Posterior vena cava (tissue), 2 donors: ENCODE measurements at regions not wholly inside any gene's neighbourhood (a gene's known extent, or its start where the extent isn't known, plus 50 kb on each side); places are given as distances from the start of the nearest gene placed in this dataset.

Source experiments
- DNase-seq: peaks from one replicate; pipeline ENCODE4 v3.0.0-alpha.2; 2020; ENCODE audit warnings: low spot score
- intact Hi-C, 2 donors: fragments of 100-400 bp; cut with DNase I; formaldehyde crosslinking; loops; one replicate each; pipeline versions ENCODE4 v1.14.1 to v1.14.2; 2022 to 2023
- donor health status: DM: yes; HTN: yes; CAD: no.
- donor health status: DM: yes; HTN: yes; CAD: no.

DNA sequence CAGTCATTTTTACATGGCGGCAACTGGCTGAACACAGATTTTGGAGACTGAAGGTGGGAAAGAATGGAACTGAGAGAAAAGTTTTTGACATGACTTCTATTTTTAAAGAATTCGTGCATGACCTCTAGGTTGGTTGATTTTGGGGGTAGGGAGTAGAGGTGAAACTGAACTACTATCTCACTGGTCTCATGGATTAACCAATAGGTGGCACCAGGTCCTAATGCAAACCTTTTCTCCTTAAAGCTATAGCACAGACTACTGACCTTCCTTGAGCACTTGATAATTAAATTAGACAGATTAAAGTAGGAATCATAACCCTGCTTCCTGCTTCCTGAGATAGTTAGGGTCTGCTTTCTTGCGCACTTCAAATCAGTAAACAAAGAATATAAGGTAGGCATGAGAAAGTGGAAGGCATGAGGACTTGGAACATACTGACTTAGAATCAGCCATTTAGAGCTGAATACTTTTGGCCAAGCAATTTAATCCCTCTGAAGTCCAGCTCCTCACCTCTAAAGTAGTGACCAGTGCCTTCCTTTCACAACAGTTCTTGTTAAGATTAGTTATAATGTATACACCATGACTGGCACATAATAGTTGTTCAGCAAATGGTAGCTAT is 206.0 kb downstream of the CENPF start:
- intact Hi-C loops: no loop called here

DNA sequence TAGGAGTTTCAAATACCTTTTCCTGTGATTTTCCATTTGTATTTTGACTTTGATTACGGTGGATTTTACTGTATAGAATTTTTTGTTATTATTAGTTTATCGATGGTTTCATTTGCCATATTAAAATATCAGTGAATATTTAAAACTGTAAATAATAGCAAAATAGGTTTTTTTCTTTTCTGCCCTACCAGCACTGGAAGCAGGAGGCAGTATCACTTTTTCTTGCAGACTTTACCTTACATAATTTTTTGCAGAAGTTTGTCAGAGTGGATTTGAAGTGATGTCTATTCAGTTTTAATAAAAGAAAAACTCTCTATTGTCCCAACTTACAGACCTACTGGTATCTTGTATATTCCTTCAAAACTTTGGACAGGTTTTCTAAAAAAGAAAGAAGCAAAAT is 213.6 kb downstream of the CENPF start:
- intact Hi-C loops: no loop called here
- no peak for DNase-seq

More for the DNA sequence above, 206.0 kb downstream of the CENPF start:
- no peak for DNase-seq

DNA sequence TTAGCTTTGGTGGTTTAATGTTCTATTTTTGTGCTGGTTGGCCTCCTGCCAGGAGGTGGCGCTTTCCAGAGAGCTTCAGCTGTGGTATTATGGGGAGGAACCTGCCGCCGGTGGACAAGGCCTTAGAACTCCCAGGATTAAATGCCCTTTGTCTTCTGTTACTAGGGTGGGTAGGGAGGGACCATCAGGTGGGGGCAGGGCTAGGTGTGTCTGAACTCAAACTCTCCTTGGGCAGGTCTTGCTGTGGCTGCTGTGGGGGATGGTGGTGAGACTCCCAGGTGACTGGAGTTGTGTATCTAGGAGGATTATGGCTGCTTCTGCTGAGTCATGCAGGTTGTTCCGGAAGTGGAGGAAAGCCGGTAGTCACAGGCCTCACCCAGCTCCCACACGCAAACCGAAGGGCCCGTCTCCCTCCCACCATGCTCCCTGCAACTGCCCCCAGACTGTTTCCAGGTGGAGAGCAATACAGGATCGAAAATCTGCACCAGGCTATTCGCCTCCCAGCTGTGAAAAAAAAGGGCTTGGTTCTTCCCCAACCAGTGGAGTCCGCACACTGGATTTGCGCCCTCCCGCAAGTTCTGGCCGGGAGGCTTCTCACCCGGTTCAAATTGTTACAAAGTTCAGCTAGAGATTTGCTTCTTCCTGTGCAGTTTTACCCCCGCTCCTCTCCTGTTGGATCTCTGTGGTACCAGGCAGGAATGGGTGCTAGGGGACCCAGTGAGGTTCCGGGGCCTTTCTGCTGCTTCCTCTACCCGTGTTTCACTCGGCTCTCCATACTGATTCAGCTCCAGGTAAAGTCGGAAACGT is 220.5 kb downstream of the CENPF start:
- DNase-seq: no peak
- intact Hi-C loops: no loop called here

DNA sequence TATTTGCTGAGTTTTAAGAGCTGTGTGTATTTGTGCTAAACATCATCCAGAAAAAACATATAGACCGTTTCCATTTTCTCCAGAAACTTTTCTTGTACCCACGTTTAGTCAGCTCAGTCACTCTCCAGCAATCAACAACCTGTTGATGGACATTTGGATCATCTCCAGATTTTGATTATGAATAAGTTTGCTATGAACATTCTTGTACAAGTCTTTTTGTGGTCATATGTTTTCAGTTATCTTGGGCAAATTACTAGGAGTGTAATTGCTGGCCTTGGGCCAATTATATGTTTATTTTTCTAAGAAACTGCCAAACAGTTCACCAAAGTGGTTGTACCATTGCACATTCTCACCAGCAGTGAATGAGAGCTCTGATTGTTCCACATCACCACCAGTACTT is 221.8 kb downstream of the CENPF start:
- intact Hi-C loops: no loop called here
- DNase-seq: no peak

DNA sequence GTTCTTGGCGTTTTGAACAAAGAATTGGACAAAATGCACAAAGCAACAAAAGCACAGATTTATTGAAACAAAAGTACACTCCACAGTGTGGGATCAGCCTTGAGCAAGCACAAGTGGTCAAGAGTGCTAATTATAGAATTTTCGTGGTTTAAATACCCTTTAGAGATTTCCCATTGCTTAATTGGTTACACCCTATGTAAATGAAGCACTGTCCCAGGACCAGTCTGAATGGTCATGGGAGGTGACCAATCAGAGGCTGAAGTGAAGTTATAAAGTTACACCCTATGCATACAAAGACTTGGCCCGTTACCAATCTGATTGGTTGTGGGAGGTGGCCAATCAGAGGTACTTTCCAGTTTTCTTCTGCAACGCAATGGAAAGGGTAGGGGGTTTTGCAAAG is 223.6 kb downstream of the CENPF start:
- intact Hi-C loops: no loop called here
- no peak for DNase-seq

DNA sequence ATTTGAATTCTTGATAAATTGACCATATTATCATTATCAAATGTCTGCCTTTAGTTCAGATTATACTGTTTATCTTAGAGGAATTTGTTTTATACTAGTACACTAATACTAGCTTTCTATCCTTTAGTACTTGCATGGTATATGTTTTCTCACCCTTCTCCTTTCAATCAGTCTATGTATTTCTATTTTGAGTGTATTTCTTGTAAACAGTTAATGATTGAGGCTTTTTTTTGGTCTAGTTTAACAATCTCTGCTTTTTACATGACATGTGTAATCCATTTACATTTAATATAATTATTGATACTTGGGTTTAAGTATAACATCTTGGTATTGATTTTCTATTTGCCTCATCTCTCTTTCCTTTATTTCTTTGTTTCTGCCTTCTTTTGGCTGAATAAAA is 224.9 kb downstream of the CENPF start:
- intact Hi-C loops: no loop called here

DNA sequence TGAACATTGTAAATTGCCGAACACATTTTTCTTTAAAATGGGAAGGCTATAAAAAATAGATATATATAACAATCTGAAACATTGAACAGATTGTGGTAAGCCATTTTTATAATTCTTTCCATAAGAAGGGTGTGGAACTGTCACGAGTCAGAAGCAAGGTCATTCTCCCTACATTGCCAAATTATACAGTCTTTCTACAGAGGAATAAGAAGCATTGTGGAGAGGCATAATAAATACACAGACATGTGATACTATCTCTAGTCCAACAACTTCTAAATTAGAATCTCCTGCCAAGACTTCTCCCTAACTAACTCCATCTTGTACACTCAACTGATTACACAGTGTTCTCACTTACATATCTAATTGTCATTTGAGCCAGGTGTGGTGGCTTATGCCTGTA is 227.9 kb downstream of the CENPF start:
- no peak for DNase-seq
- intact Hi-C loops: no loop called here

More for the DNA sequence above, 224.9 kb downstream of the CENPF start:
- no peak for DNase-seq

DNA sequence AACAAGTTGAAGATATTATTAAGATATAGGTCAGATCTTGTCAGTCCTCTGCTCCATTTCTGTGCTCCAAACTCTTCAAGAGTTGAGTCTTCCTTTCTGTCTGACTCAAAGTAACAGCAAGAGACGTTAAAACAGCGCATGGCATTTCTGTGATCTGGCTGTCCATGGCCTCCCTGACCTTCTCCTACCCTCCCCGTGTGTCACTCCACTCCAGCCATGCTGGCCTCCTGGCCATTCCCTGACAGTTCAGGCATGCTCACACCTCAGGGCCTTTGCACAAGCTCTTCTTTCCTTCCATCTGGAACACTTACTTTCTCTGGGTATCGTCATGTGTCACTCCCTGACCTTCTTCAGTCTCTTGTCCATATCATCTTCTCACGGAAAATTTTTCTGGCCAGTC is 229.0 kb downstream of the CENPF start:
- intact Hi-C loops: no loop called here

DNA sequence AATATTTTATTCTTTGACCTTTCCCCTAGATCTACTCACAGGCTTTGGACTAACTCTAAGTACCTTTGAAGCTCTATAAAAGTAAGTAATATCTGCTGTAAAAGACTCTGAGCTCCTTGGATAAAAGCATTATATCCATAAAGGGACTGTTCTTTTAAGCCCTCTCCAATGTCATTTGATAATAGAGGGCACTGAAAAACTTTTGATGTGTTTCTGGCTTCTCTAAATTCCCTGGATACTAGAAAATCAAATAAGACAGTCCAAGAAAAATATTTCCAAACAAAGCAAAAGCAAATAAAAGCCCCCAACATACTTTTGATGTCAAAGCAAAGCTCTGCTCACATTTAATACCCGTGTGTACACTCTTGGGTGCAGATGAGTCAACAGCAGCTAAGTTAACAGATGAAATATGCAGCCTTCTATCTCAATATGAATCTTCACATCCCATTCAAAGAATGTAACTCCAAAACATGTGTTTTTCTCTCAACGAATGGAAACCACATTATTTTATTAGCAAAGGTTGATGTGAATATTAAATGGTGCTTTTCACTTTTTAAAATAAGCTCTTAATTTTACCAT is 230.3 kb downstream of the CENPF start:
- intact Hi-C loops: no loop called here
- no peak for DNase-seq

More for the DNA sequence above, 229.0 kb downstream of the CENPF start:
- DNase-seq: no peak

DNA sequence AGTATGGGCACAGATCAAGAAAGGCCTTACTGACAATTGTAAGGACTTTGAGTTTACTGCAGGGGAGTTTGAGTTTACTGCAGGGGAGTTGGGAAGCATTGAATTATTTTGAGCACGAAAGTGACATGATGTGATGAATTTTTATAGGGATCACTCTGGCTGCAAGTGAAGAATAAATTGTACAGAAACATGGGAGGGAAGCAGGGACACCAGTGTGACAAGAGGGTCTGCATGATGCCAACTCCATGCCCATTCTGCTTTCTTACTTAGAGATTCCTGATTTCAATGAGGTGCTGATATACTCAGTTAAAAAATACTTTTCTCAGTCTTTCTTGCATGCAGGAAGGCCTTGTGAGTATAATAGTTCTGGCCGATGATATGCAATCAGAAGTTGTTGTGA is 234.4 kb downstream of the CENPF start:
- intact Hi-C loops: no loop called here
- no peak for DNase-seq

DNA sequence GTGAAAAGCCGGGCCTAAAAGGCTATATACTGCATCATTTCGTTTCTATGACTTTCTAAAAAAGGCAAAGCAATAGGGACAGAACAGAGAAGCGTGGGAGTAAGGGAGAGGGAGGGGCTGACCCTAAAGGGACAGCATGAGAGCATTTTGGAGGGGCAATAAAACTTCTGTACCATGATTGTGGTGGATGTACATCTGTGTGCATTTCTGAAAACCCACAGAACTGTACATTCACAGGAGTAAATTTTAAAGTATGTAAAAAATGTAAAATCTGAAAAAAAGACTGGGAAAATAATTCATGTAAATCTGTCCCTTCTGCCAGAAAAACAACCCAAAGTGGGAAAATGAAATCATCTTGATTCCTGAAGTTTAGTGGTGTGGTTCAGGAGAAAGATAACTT is 235.4 kb downstream of the CENPF start:
- intact Hi-C loops: no loop called here

DNA sequence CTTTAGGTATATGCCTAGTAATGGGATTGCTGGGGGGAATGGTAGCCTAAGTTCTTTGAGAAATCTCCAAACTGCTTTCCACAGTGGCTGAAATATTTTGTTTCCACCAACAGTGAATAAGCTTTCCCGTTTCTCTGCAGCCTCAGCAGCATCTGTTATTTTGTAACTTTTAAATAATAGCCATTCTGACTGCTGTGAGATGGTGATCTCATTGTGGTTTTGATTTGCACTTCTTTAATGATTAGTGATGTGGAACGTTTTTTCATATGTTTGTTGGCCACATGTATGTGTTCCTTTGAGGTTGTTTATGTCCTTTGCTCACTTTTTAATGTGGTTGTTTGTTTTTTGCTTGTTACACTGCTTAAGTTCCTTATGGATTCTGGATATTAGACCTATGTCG is 237.4 kb downstream of the CENPF start:
- intact Hi-C loops: no loop called here

More for the DNA sequence above, 235.4 kb downstream of the CENPF start:
- DNase-seq: no peak

DNA sequence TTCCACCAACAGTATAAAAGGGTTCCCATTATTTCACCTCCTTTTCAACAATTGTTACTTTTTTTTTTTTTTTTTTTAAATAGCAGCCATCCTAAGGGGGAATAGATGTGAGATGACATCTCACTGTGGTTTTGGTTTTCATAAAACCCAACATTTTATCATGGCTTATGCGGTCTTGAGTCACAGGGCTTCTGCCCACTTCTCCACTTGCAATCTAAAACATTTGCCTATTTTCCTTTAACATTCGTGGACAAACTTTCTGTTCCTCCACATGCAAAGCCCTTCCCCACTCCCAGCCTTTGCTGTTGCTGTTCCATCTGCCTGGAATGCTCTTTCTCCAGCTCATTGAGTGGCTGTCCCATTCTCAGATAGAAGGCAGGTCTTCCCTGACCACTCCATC is 239.7 kb upstream of the KCNK2 start:
- no peak for DNase-seq
- intact Hi-C loops: no loop called here

More for the DNA sequence above, 237.4 kb downstream of the CENPF start:
- no peak for DNase-seq

DNA sequence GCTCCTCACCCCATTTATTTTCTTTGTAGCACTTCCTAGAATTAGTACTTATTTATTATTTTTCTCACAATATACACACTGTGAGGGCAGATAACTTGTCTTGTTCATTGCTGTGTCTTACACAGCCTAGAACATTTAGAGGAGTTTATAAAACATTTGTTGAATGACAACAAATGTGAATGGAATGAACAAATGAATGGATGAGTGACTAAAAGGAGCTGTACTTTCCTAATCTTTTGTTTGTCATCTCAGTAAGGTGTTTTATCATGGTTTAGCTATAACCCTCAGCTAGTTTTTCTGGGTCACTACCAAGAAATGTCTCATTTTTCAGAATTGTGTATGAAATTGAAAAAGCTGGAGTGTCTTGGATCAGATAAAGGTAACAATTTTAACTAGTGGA is 239.3 kb upstream of the KCNK2 start:
- DNase-seq: no peak
- intact Hi-C loops: no loop called here

DNA sequence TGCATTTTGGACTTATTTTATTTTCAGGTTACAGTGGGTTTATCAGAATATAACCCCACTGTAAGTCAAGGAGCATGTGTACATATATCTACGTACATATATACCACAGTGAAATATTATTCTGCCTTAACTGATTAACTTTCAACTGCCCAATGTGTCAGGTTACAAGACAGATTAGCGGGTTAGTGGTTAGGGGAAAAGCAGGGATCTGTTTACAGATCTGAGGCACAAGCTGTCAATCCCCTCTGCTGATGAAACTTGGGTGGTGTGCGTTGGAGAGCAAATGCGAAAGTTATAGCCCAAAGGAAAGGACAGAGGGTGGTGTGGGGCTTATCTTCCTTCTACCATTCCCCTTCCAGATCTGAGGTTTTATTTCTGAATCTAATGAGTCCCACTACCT is 238.2 kb upstream of the KCNK2 start:
- DNase-seq: no peak
- intact Hi-C loops: no loop called here

DNA sequence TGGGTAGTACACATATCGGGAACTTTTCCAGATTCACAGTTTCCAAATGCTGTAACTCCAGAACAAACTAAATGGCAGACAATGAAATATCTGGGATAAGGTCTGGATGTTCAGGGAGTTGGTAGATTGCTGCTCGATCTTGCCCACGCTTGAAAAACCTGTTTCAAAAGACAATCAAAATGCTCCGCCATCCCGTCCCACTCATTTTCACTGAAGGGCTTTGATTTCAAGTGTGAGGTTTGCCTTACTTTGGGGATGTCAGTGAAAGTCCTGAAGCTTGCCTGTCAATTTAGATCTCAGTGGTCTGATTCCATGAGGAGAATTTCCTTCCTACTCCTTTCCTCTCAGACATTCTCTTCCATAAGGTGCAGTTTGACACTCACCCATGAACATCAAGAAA is 236.3 kb upstream of the KCNK2 start:
- DNase-seq: no peak
- intact Hi-C loops: no loop called here

DNA sequence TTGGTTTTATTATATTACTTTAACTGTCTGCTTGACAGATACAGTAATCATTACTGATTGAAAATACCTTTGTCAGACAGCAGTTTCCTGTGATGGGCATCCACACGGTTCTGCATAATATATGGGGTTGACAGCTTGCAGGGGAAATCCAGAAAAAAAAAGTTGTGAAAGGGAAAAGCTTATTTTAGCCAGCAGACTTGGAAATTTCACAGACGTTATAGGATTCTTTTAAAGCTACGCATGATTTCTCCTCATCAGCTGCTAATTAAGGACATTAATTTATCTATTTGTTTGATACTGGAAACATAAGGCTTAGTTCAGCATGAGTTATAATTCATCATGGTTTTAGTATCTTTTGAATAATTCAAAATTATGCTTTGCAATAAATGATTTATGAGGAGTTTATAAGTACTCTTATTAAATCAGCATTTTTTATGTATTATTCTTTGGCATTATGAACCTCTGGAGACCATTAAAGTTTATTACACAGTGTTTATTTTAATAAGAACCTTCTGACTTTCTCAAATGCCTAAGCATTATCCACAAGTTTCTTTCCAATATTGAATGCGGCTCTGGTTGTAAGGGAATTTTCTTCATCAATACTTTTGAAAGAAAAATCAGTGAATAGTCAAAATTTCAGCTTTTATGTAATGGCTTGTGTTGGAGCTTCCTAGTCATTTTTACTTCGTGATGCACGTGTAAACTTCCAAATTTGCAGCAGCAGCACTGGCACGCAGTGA is 235.3 kb upstream of the KCNK2 start:
- no peak for DNase-seq
- intact Hi-C loops: no loop called here

DNA sequence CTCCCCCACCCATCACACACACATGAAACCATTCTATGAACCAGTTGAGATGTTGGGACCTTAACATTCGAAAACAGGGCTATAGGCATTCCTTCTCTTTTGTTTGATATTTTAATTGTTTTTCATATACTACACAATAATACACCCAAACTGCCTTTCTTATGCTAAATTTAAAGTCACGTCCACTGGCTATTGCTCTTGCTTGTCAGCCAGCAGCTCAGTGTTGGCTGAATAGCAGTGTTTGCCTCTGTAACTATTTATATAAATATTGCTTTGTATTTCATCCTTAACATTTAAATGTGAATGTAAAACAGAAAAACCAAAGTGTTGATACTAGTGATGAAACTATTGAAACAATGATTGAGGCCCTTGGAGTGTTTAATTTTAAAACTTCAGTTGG is 234.4 kb upstream of the KCNK2 start:
- DNase-seq: no peak
- intact Hi-C loops: no loop called here

DNA sequence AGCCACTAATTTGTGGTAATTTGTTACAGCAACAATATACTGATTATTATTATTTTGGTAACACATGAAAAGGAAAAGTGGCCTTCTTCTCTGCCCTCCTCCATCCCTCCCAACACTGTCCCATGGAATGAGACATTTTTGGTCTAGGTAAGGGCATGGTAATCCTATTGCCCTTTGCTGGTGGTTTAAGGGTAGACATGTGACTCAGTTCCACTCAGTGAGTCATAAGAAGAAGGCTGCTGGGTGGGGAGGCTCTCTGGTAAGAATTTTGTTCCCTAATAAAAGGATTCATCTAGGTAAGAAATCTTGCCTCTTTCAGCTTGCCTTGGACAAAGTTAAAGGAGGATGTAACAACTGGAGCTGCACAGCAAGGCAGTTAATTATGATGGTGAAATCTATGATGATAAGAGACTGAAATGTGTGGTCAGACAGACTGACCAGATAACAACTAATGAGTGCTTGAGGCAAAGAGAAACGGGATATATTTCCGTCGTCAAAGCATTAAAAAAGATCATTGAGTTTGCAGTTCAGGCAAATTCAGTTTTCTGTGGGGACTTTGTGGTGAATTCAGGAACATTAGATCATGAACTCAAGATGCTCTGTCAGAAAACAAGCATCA is 232.0 kb upstream of the KCNK2 start:
- intact Hi-C loops: no loop called here
- no peak for DNase-seq

DNA sequence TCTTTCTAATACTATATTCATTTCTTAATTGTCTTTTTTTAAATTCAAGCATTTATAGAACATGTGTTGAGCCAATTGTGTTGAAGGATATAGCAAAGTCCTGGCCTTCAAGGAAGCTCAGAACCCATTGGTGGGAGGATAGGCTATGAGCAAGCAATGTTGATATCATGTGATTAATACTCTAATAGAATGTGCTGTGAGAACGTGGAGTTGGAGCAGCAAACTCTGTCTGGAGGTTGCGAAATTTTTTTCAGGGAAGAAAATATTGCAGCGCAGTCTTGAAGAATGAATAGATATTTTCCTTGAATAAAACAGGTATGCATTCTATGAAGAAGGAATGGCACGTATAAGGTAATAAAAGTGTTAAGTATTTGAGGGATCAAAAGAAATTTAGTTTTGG is 229.2 kb upstream of the KCNK2 start:
- intact Hi-C loops: no loop called here
- no peak for DNase-seq
